Hindlimb muscle (tissue), 1 donor: ENCODE measurements at regions not wholly inside any gene's neighbourhood (a gene's known extent, or its start where the extent isn't known, plus 50 kb on each side); places are given as distances from the start of the nearest gene placed in this dataset.
"Not testable (repeated sequence)": the region's sequence is repeated elsewhere in the genome, so short reads cannot be mapped to it uniquely, and the experiment has no call there.

ENCODE experiments used
- DNase-seq: peaks from one replicate; pipeline ENCODE4 v3.0.0-alpha.2; 2013

DNA sequence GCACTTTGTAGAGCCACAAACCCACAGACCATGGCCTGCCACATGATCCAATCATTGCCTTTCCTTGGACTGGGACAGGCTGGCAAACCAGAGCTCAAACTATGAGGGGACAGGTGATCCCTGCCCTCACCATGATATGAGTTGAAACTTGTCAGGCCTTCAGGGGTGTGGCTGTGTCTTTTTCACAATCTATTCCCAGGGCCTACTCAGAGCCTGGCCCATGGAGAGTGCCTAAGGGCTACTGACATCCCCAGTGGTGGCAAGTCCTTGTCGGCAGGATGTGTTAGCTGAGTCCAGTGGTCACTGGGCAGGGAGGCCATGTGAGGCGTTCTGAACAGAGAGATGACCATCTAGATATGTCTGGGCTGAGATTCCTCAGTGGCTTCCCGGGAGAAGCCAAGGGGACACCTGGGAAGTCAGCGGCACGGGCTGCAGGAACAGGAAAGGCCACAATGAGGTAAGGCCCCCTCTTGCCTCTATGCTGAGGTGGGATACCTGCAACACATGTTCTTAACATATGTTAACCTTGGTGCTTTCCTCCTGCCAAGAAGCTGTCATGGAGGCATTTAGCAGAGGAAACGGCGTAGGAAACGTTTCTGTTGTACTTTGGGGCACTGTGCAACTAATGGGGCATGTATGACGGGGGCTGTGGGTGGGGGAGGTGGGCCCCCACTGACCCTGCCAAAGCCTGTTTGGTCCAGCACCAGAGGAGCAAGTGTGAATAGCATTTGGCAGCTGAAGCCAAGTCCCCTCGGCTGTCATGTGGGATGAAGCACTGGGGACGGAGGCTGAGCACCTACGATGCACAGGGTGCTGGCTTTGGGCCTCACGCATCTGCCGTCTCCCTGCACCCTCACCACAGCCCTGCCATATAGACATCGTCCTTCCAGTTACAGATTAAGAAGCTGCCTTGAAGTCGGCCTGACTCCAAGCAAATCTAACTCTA, 384.0 kb downstream of the RPS24 start:
- no peak for DNase-seq

DNA sequence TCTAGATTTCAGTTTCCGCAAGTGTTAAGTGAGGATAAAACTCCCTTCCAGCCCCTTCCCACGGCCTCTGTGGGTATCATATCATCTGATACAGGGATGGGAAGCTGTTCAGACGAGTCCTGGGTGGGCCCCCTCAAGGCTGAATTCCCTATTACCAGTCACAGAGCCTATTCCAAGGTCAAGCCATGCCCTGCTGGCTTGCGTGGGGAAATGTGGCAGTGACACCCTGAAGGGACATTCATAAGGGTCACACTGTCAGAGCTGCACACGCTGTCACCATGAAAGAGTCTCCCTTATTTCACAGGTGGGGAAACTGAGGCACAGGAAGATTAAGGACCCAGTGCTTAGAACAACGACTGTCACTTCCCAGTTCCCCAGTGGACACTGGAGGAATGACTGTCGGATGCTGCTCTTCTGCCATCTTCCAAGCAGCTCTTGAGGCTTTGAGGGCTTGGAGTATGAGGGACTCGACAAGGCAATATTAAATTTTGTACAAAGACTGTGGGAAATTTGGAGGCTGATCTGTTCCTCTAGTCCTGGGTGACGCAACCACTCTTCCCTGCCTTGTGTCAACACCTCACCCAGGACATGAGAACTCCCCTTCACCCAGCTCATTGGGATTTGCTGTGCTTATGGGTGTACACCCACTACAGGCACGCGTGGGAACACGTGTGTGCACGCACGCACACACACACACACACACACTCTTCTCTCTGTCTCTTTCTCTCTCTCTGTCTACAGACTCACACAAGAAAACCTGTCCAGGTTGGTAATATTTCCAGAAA, 386.0 kb downstream of the RPS24 start:
- no peak for DNase-seq

DNA sequence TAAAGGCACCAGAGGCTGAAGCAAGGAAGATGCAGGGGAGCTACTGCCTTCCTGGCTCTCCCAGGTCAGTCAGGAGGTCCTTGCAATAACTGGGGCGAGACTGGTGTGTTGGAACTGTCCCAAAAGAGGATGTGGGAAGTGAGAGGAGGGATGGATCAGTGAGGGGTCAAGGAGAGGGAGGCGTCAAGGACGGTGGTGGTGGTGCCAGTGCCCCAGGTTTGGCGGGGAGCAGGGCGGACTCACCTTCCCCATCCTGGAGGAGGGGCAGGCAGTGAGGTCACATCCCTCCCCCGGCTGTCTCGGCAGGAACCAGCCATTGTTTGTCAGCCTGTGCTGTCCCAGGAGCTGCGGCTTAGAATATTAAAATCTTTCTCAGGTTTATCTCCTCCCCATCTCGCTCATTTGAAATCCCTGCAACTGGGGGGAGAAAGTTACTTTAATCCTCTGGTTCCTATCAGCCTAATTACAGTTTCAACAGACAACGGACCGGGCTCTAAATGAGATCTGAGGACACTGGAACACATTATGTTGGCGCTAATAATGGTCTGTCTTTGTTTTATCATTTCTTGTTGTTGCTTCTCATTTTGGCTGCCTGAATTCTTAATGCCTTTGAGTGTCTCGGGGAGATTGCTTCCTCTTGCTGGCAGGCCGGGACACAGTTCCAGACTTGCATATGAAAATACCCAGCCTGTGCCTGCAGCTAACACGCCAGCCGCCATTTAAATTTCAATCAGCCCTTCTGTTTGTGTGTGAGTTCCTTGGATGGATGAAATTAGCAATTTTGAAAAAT, 387.5 kb downstream of the RPS24 start:
- no peak for DNase-seq

DNA sequence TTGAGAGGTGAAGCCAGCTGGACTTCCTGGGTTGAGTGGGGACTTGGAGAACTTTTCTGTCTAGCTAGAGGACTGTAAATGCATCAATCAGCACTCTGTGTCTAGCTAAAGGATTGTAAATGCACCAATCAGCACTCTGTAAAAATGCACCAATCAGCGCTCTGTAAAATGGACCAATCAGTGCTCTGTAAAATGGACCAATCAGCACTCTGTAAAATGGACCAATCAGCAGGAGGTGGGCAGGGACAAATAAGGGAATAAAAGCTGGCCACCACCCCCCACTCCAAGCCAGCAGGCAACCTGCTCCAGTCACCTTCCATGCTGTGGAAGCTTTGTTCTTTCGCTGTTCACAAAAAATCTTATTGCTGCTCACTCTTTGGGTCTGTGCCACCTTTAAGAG, 390.4 kb downstream of the RPS24 start:
- not testable (repeated sequence) for DNase-seq

DNA sequence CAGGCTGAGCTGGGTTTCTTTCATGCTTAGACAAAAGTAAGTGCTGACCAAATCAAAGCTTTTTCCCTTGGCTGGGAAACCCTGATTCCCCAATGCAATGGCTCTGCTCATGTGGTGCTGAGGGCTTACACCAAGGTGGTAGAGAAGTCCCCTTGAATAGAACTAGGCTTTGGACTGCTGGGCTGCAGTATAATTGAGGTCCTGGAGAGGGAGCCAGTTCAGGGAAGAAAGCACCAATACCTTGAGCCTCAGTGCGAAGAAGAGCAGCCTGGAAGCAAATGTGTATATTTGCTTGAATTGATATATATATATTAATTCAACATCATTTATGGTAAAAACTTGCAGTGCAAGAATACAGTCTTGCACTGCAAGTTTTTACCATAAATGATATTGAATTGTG, 391.1 kb downstream of the RPS24 start:
- DNase-seq: no peak

DNA sequence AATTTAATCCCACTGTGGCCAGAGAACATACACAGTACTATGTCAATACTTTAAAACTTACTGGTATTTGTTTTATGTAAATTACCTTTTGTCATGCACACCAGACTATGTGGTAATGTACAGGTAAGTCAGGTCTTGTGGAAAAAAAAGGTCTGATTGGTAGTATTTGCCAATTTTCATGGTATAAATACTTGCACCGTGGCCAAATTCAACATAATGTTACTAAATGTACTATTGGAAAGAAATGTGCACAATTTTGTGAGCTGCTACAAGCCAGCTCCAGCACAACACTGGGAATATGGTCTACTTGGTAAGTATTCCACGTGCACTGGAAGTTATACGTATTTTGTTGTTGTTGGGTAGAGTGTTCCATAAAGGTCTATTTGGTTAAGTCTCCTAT, 392.5 kb downstream of the RPS24 start:
- DNase-seq: no peak

DNA sequence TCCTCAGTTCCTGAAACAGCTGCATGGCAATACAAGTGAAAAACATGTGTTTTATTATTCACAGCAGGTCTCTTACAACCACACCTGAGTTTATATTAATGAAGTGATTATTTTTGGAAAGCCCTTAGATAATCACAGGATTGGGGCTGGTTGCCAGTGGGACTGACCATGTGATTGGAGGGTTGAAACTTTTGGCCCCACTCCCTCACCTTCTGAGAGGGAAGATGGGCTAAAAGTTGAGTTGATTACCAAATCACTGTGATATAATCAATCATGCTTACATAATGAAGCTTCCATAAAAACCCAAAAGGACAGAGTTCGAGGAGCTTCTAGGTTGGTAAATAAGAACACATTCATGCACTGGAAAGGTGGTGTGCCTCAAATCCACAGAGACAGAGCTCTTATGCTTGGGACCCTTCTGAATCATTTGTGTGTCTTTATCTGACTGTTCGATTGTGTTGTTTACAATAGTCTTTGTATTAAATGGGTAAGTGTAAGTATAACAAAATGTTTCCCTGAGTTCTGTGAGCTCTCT, 393.9 kb downstream of the RPS24 start:
- DNase-seq: no peak

DNA sequence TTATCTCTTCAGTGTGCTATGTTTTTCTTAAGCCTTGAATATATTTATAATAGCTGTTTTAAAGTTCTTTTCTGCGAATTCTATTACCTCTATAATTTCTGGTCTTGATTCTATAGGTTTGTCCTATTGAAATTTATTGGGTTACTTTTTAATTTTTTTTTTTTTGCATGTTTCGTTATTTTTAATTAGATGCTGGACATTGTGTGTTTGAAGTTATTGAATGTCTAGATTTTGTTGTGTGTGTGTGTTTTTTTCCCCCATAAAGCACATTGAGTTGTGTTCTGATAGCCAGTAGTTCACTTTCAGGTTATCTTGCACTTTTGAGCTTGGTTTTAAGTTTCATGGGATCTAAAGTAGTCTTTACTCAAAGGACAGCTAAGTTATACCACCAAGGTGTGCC, 394.9 kb downstream of the RPS24 start:
- DNase-seq: no peak

DNA sequence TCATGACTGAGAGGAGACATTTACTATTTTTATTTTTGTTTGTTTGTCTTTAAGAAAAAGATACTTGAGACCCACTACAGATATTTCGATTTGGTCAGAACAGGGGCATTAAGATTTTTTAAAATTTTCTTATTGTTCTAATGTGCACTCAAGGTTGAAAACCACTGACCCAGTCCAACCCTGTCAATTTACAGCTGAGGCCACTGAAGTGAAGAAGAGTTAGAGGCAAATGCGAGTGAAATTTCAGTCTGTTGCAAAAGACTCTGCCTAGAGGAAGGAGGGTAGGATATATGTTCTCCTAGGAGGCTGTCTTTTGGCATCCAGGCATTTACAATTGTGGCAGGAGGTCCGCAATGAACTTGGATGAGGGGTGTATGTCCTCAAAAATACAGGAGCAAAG, 396.3 kb downstream of the RPS24 start:
- DNase-seq: no peak

DNA sequence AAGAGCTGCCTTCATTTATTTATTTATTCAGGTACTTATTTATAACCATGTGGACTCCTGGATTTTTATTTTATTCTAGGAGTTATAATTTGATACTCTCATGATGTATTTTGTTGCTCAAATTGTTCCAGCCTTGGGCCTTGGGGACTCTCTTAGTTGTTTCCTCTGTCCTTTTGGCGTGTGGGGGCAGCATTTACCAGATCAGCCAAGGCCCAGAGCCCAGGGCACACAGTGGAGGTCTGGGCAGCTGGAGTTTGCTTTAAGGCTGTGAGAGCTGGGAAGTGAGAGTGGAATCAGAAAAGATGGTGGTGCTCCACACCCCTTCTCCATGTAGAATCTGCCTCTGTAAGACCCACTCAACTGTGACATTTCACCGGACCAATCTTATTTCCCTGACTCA, 398.9 kb downstream of the RPS24 start:
- no peak for DNase-seq

DNA sequence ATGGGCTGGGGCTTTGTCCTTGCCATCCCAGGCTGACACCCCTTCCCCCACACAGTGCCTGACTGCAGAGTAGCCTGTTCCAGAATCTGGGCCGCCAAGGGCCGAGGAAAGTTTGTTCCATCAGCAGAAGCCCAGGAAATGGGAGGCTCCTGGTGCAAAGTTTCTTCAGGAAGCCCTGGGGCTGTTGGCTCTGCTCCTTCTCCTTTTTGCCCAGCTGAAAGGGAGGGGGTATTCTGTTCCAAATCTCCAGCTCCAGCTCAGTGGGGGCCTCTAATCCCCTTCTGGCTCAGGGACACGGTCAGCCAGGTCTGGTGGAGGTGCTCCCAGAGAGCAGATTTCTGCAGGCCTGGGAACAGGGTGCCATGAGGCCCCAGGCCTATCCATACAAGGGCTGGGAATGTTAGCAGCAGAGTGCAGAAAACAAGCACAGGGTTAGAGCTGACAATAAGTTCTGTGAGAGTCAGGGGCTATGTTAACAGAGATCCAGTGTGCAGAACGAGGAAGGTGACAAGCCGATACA, 399.5 kb downstream of the RPS24 start:
- no peak for DNase-seq

DNA sequence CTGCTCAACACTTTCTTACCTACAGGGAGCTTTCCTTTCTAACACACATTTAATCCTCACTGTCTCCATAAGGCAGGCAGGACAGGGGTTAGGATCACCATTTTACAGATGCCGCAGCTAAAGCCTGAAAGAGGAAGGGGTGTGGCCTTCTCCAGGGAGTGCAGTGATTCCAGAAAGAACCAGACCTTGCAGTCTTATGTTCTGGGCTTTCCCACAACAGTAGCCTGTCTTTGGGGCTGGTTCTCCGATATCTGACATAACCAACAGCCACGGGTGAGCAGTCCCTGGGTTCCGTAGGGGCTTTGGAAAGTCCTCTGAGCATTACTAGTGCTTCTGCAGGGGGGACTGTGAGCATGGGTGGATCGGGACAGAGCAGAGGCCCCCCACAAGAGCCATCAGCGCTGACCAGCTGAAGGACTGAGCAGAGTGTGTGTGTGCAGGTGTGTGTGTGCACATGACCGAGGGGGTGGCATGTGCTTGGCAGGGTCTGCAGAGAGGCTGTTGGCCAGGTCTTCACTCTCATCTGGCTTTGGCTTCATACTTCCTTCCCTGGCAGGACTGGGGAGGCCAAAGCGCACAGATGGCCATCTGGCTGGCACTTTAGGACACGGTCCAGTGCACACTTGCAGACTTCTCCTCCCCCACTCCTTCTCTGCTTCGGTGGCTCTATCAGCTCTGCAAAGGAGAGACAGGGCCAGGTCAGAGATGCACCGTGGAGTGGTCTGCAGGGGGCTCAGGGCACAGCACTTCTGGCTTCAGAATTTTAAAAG, 400.3 kb downstream of the RPS24 start:
- DNase-seq: no peak

DNA sequence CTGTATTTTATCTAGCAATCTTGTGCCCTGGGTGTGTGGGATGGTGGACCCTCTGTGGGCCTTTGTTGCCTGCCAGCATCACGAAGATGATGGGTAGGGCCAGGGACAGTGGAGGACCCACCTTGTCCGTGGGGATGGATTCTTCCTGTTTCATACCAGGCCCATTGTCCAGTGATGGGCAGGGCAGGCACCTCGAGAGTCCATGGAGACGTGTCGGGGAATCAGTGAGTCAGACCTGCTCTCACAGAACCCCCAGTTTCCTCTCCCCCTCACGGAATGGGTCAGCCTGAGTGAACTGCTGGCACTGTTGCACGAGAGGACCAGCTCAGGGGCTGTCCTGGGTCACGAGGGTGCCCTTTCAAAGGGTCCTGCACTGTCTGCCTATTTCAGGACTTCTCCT, 401.2 kb downstream of the RPS24 start:
- no peak for DNase-seq

DNA sequence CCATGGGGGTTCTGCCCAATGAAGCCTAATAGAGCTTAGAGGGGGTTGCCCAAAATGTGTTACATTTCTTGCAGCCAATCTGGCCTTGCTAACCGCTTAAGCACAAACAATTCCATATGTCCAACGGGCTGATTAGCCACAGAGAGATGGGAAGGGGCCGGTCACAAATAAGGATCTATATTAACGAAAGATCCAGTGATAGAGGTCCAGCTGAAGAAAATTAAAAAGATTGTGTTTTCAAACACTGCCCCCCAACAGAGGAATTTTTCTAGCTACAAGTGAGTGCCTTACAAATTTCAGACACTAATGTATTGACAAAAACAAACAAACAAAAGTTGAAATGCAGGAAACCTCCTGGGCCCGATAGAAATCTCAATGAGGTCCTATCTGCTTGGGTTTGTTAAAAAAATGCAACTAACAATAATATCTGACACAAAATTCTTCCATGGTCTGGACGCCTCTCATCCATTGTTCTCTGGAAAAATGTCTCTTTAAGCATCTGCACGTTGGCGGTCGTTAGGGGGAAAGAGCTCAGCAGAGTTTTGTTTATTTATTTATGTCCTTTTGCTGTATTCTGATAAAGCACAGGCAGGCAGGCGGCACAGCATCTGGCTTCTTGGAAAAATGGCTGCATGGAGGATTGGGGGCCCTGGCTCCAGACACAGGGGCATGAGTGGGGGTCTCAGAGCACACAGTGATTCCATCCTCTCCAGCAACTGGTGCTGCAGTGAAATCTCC, 402.0 kb downstream of the RPS24 start:
- no peak for DNase-seq

DNA sequence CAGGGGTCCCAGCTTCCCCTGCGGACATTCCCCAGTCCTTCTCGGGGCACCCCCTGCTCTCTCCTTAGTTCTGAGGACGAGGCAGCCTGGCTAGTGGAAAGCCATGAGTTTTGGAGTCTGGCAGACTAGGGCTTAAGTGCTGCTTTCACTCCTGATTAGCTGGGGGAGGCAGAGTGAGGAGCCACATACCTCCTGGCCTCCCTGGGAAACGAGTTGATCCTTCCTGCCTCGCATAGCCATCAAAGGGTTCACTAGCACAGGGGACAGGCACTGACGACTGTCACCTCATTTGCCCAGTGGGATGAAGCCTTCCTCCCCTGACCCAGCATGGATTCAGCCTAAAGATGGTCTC, 402.5 kb downstream of the RPS24 start:
- DNase-seq: no peak

DNA sequence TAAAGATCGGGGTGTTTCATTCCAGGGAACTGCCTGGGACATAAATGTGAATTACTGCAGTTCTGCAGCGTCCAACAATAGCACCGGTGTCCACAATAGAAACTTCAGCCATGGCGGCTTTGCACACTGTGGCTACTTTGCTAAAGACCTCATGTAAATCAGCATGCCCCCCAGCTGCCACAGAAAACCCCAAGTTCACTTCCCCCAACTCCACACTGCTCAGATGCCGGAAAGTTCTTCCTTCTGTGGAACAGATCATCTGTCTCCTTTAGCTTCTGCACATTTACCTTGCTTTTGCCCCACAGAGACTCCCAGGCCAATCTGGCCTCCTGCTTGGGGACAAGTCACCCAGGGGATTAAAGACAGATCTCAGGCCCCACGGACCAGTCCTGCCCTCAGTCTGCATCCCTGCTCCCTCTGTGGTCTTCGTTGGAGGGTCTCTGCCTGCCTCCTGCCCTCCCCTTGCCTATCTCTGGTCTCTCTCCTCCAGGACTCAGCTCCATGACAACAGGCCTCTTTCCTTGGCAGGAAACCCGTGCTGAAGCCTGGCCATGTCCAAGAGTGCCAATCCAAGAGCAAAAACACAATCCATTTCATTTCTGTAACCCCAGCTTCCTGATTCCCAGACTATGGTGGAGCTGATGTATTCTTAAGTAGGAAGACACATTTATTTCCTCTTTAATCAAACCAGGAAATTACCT, 403.2 kb downstream of the RPS24 start:
- no peak for DNase-seq

DNA sequence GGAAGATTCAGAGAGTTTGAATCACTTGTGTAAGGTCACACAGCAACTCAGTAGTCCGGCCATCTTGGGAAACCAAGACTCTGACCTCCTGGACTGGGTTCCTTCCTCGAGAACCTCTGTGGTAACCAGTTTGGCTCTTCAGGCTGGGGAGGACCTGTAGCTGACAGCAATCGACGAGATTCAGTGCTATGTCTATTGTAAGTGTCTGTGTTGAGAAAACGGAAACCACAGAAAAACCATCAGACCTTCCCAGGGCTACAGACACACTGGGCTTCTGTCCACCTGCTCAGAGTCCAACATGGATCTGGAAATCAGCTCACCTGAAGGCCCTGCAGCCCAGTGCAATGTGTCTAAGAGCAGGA, 403.7 kb downstream of the RPS24 start:
- DNase-seq: no peak

DNA sequence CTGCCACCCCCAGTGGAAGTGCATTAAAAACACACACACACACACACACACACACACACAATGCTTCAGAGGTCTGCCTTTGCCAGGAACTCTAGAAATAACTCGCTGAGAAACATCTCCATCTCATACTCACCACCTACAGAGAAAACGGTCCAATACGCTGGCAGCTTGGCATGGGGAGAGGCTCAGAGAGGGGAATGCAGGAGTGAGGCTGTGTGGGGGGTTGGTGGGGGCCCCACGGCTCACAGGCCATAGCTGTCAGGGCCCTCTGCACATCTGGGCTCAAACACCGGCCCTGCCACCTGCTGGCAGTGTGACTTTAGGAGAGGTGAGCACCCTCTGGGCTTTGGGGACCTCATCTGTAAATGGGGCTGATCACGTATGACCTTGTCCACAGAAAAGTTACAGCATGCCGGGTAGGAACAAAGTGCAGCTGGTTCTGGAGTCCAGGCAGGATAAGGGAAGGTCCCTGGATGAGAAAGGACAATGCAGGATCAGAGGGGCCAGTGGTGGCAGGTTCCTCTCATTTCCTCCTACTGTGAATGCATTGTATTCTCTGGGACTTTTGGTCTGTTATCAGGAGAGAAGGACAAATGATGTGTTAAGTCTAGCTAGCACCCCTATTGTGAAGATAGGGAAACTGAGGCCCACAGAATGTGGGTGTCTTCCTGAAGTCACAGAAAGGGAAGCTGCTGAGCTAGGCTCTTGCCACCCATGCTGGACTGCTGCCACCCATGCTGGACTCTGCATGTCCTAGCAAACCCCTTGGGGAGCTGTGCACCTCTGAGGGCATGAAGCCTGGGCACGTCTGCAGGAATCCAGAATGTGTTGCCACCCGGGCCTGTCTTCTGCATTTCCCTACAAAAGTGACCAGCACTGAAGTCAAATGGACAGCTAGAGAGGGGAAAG, 404.6 kb downstream of the RPS24 start:
- no peak for DNase-seq
